Uterus (tissue), 3 donors: ENCODE measurements at regions not wholly inside any gene's neighbourhood (a gene's known extent, or its start where the extent isn't known, plus 50 kb on each side); places are given as distances from the start of the nearest gene placed in this dataset.

Experiments used
- DNase-seq, 2 donors: peaks; one replicate each; pipeline ENCODE4 v3.0.0-alpha.2; 2019 to 2020
- H3K27ac ChIP-seq, 2 donors: fragments of 200-600 bp; sonication (generic); 1 replicate in 1 of 2; 2 replicates in 1 of 2; pipeline ENCODE4 v1.5.1; 2016 to 2018
- H3K27me3 ChIP-seq, 2 donors: fragments of 200-600 bp; sonication (generic); one replicate each; pipeline ENCODE4 v1.5.1; 2018 to 2019; ENCODE audit warnings: control low read depth in 1 of 2
- H3K36me3 ChIP-seq, 2 donors: fragments of 200-600 bp; sonication (generic); one replicate each; pipeline ENCODE4 v1.5.1; 2019; ENCODE audit warnings: control low read depth in 1 of 2
- H3K4me1 ChIP-seq, 2 donors: fragments of 200-600 bp; sonication (generic); one replicate each; pipeline ENCODE4 v1.5.1; 2018 to 2019; ENCODE audit warnings: control low read depth in 1 of 2
- H3K4me3 ChIP-seq, 2 donors: fragments of 200-600 bp; sonication (generic); 1 replicate in 1 of 2; 2 replicates in 1 of 2; pipeline ENCODE4 v1.5.1; 2018 to 2019; ENCODE audit warnings: mild to moderate bottlenecking in 1 of 2
- H3K9me3 ChIP-seq, 2 donors: fragments of 200-600 bp; sonication (generic); one replicate each; pipeline ENCODE4 v1.5.1; 2019; ENCODE audit warnings: control low read depth in 1 of 2
- CTCF ChIP-seq, 4 experiments: fragments of 200-600 bp in 2 of 4; fragments of 450-650 bp in 2 of 4; sonication (generic) in 2 of 4; IDR thresholded peaks; one replicate each; pipeline ENCODE4 v1.5.1; 2016 to 2019; ENCODE audit warnings: antibody characterized with exemption in 4 of 4, mild to moderate bottlenecking in 2 of 4, moderate library complexity in 1 of 4
- POLR2A ChIP-seq, 2 donors: fragments of 450-650 bp; IDR thresholded peaks; one replicate each; pipeline ENCODE4 v1.6.1; 2016; ENCODE audit warnings: antibody characterized with exemption in 2 of 2, mild to moderate bottlenecking in 1 of 2, moderate library complexity in 1 of 2
- intact Hi-C: fragments of 100-400 bp; cut with DNase I; formaldehyde crosslinking; loops from one replicate; pipeline ENCODE4 v1.15.1; 2023; ENCODE audit warnings: low total_unique reads
- donor health status: DM: yes; HTN: yes; CAD: no.

- Histone ChIP-seq H3K27me3 (no peaks in the 10 kb centered on the region), H3K4me3 (no peak overlapping the region), H3K4me1 (no peaks in the 10 kb centered on the region), H3K36me3 (no peaks in the 10 kb centered on the region), H3K9me3 (peaks cover 0 to 2% of the 10 kb centered on the region in 2 donors), H3K27ac (no peak overlapping the region)
- intact Hi-C loops: no loop called here
- TF ChIP-seq POLR2A (IDR thresholded peaks at IDR 0.05) (no peak), CTCF (IDR thresholded peaks at IDR 0.05) (no peak)
- no peak for DNase-seq
Measured at GRCh38 chr14:104403421-104404220, 175.9 kb upstream of the C14orf180 start.

GRCh38 chr14:104404922-104405321 is 174.6 kb upstream of the C14orf180 start:
- TF ChIP-seq CTCF (IDR thresholded peaks at IDR 0.05): no peak
- TF ChIP-seq POLR2A (IDR thresholded peaks at IDR 0.05): no peak
- Histone ChIP-seq H3K4me1 (no peaks in the 10 kb centered on the region), H3K27ac (no peak overlapping the region), H3K9me3 (peaks cover 0 to 2% of the 10 kb centered on the region in 2 donors), H3K4me3 (no peak overlapping the region), H3K27me3 (no peaks in the 10 kb centered on the region), H3K36me3 (no peaks in the 10 kb centered on the region)
- intact Hi-C loops: no loop called here
- no peak for DNase-seq

- no peak overlapping the region for H3K27ac ChIP-seq
- H3K36me3 ChIP-seq: no peaks in the 10 kb centered on the region
- no peaks in the 10 kb centered on the region for H3K27me3 ChIP-seq
- peaks cover 0 to 2% of the 10 kb centered on the region in 2 donors for H3K9me3 ChIP-seq
- TF ChIP-seq CTCF (IDR thresholded peaks at IDR 0.05) (no peak), POLR2A (IDR thresholded peaks at IDR 0.05) (no peak)
- intact Hi-C loops: no loop called here
- DNase-seq: no peak
- no peaks in the 10 kb centered on the region for H3K4me1 ChIP-seq
- no peak overlapping the region for H3K4me3 ChIP-seq
Measured at GRCh38 chr14:104405360-104406226, 174.0 kb upstream of the C14orf180 start.

GRCh38 chr14:104406831-104407230 is 172.7 kb upstream of the C14orf180 start:
- intact Hi-C loops: no loop called here
- Histone ChIP-seq H3K4me1 (no peaks in the 10 kb centered on the region), H3K36me3 (no peaks in the 10 kb centered on the region)

More at GRCh38 chr14:104406831-104407230, 172.7 kb upstream of the C14orf180 start:
- Histone ChIP-seq H3K27ac (no peak overlapping the region), H3K9me3 (peaks cover 0 to 2% of the 10 kb centered on the region in 2 donors), H3K4me3 (no peak overlapping the region), H3K27me3 (no peaks in the 10 kb centered on the region)
- DNase-seq: no peak
- TF ChIP-seq CTCF (IDR thresholded peaks at IDR 0.05) (no peak), POLR2A (IDR thresholded peaks at IDR 0.05) (no peak)
